Ovary (tissue), 7 donors: ENCODE measurements at regions not wholly inside any gene's neighbourhood (a gene's known extent, or its start where the extent isn't known, plus 50 kb on each side); places are given as distances from the start of the nearest gene placed in this dataset.

Source experiments
- DNase-seq, 5 donors: peaks; one replicate each; pipeline ENCODE4 v3.0.0-alpha.2; 2019 to 2020
- H3K27ac ChIP-seq, 2 donors: fragments of 200-600 bp; one replicate each; pipeline versions ENCODE4 v1.5.1 to v1.8.0; 2019 to 2022
- H3K27me3 ChIP-seq: fragments of 200-600 bp; one replicate; pipeline ENCODE4 v1.8.0; 2022
- H3K36me3 ChIP-seq: fragments of 200-600 bp; sonication (generic); one replicate; pipeline ENCODE4 v1.5.1; 2019
- H3K4me1 ChIP-seq: one replicate; pipeline ENCODE4 v1.8.1; 2013; ENCODE audit warnings: mild to moderate bottlenecking, moderate library complexity; ENCODE audit not compliant: insufficient read depth
- H3K4me3 ChIP-seq: fragments of 200-600 bp; sonication (generic); one replicate; pipeline ENCODE4 v1.5.1; 2017
- H3K9me3 ChIP-seq, 2 donors: fragments of 200-600 bp in 1 of 2; sonication (generic) in 1 of 2; one replicate each; pipeline versions ENCODE4 v1.5.1 to v1.8.1; 2013 to 2019; ENCODE audit warnings: mild to moderate bottlenecking in 1 of 2, moderate library complexity in 1 of 2
- EP300 ChIP-seq: sonication (generic); formaldehyde crosslinking; IDR thresholded peaks from one replicate; pipeline ENCODE4 v1.6.1; 2017; ENCODE audit warnings: antibody characterized with exemption
- POLR2A ChIP-seq: fragments of 450-650 bp; IDR thresholded peaks from one replicate; pipeline ENCODE4 v1.6.1; 2017; ENCODE audit warnings: antibody characterized with exemption, mild to moderate bottlenecking, moderate library complexity
- WGBS, 3 donors: extraction: QIAGEN DNeasy Blood & Tissue Kit in 1 of 3; methylation state at CpG; one replicate each; pipeline versions ENCODE4 v1.1.5 to v1.1.7; 2013 to 2017; 5-methylcytosine and 5-hydroxymethylcytosine counted together
- intact Hi-C, 4 donors: fragments of 100-400 bp; cut with DNase I; formaldehyde crosslinking; loops; one replicate each; pipeline versions ENCODE4 v1.11.0 to v1.15.1; 2022 to 2023
- TF ChIP-seq, protein P1 (sequence below), 3 donors: fragments of 450-650 bp in 2 of 3; fragments of 200-600 bp in 1 of 3; IDR thresholded peaks; one replicate each; pipeline versions ENCODE4 v1.5.1 to v1.8.0; 2016 to 2022; ENCODE audit warnings: antibody characterized with exemption in 3 of 3, mild to moderate bottlenecking in 1 of 3
- donor health status: DM: no; HTN: no; CAD: no; lungs with moderate emphysema.
- donor health status: DM: no; HTN: no; CAD: no.
- donor health status: Bipolar disorder and iron deficiency.
- donor health status: DM: no; HTN: no; CAD: no.
- donor health status: DM: yes; HTN: yes; CAD: no.

DNA sequence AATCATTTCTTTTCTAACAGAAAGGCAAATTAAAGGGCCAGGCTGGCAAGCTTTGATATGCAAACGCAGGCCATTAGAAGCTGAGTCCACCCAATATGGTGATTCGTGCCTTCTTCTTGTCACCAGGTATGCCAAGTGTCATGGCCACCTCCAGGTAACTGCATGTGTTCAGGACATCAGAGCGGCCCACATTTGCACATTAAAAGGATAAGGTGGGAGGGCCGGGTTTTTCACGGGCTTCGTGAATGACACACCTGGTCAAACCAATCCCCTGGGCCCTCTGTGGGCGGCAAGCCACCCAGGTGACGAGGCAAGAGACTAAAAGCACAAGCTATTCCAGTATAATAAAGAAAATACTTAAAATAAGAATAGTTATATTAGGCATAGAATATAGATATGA is 75.9 kb upstream of the TSPAN11 start:
- DNase-seq = no peak
- no peaks in the 10 kb centered on the region for H3K36me3 ChIP-seq
- no peaks in the 10 kb centered on the region for H3K27me3 ChIP-seq
- no peak overlapping the region for H3K27ac ChIP-seq
- no peak for TF ChIP-seq EP300
- TF ChIP-seq POLR2A = no peak
- TF ChIP-seq, protein P1, sequence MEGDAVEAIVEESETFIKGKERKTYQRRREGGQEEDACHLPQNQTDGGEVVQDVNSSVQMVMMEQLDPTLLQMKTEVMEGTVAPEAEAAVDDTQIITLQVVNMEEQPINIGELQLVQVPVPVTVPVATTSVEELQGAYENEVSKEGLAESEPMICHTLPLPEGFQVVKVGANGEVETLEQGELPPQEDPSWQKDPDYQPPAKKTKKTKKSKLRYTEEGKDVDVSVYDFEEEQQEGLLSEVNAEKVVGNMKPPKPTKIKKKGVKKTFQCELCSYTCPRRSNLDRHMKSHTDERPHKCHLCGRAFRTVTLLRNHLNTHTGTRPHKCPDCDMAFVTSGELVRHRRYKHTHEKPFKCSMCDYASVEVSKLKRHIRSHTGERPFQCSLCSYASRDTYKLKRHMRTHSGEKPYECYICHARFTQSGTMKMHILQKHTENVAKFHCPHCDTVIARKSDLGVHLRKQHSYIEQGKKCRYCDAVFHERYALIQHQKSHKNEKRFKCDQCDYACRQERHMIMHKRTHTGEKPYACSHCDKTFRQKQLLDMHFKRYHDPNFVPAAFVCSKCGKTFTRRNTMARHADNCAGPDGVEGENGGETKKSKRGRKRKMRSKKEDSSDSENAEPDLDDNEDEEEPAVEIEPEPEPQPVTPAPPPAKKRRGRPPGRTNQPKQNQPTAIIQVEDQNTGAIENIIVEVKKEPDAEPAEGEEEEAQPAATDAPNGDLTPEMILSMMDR (IDR thresholded peaks at IDR 0.05) = no peak
- intact Hi-C loops = loop anchor here in 1 of 4 donors (10.0 kb wide), 2 partner anchors 394 to 424 kb away; no protein-coding TSS in a partner anchor
- H3K4me1 ChIP-seq = no peaks in the 10 kb centered on the region
- H3K9me3 ChIP-seq = no peaks in the 10 kb centered on the region
- H3K4me3 ChIP-seq = no peak overlapping the region
- WGBS, 3 donors = 22 to 39% (median 30%) methylated on average over 8 of the region's 8 CpGs

DNA sequence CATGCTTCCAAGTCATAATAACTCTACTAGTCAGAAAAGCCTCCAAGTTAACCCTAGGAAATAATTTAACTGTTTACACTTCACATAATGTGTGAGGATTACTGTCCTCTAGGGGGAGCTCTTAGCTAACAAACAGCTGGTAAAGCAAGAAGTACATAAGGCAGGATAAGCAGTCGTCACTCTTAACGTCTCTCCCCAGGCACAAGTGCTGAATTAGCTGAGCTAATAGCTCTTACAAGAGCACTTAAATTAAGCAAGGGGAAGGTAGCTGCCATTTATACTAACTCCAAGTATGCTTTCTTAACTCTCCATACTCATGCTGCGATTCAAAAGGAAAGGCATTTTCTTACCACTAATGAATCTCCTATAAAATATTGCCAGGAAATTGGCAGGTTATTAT is 79.3 kb upstream of the TSPAN11 start:
- H3K4me1 ChIP-seq = no peaks in the 10 kb centered on the region
- intact Hi-C loops = no loop called here
- WGBS, 3 donors = 32 to 38% (median 38%) methylated on average over 3 of the region's 3 CpGs

DNA sequence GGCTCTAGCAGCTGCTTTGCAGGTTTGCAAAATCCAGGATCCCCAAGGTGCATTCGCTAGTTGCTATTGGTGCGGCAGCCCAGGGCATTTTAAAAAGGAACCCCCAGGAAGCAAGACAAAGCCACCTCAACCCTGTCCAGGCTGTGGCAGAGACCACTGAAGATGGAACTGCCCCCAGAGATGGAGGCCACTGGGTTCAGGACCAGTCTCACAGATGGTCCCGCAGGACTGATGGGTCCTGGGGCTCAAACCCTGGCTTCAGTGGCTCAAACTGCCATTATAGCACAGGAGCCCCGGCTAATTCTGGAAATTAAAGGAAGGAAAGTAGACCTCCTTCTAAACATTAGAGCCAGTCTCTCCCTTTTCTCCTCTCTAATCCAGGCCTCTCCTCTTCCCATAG is 79.8 kb upstream of the TSPAN11 start:
- Histone ChIP-seq H3K4me3 (no peak overlapping the region), H3K4me1 (no peaks in the 10 kb centered on the region), H3K27me3 (no peaks in the 10 kb centered on the region), H3K9me3 (no peaks in the 10 kb centered on the region), H3K36me3 (no peaks in the 10 kb centered on the region), H3K27ac (no peak overlapping the region)
- intact Hi-C loops = no loop called here
- no peak for DNase-seq
- no peak for TF ChIP-seq POLR2A
- TF ChIP-seq, protein P1 (IDR thresholded peaks at IDR 0.05) = no peak
- TF ChIP-seq EP300 = no peak
- 83 to 89% (median 88%) methylated on average over 4 of the region's 4 CpGs for WGBS, 3 donors

More for the DNA sequence above, 79.3 kb upstream of the TSPAN11 start:
- H3K9me3 ChIP-seq = no peaks in the 10 kb centered on the region
- no peak overlapping the region for H3K27ac ChIP-seq
- no peak overlapping the region for H3K4me3 ChIP-seq
- H3K27me3 ChIP-seq = no peaks in the 10 kb centered on the region
- TF ChIP-seq EP300 = no peak
- no peak for TF ChIP-seq POLR2A
- TF ChIP-seq, protein P1 (IDR thresholded peaks at IDR 0.05) = no peak
- H3K36me3 ChIP-seq = no peaks in the 10 kb centered on the region
- no peak for DNase-seq

DNA sequence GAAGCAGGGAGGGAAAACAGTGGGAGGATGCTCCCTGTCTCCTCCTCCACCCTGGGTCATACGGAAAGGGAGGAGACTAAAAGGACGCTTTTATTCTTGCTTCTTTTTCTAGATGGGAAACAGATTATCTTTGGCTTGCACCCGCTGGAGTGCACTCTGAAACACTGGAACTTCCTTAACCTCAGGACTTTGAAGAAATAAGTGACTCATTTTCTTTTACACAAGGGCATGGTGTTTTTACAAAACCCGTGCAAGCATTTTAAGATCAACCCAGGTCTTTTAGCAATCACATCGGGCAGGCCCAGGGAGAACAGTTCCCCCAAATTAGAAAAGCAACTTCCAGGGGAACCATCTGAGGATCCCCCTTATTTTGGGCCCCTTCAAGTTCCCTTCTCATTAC is 80.9 kb upstream of the TSPAN11 start:
- 79 to 87% (median 84%) methylated on average over 5 of the region's 5 CpGs for WGBS, 3 donors

More for the DNA sequence above, 80.9 kb upstream of the TSPAN11 start:
- Histone ChIP-seq H3K9me3 (no peaks in the 10 kb centered on the region), H3K4me1 (no peaks in the 10 kb centered on the region), H3K4me3 (no peak overlapping the region), H3K27me3 (no peaks in the 10 kb centered on the region), H3K36me3 (no peaks in the 10 kb centered on the region), H3K27ac (no peak overlapping the region)
- intact Hi-C loops = no loop called here
- TF ChIP-seq EP300 (no peak), POLR2A (no peak)
- TF ChIP-seq, protein P1 (IDR thresholded peaks at IDR 0.05) = no peak
- DNase-seq = no peak
